SK-N-SH treated with all-trans-retinoic acid at 6 μM for 48 hours (cell line): ENCODE measurements at regions not wholly inside any gene's neighbourhood (a gene's known extent, or its start where the extent isn't known, plus 50 kb on each side); places are given as distances from the start of the nearest gene placed in this dataset.

ENCODE experiments used
- ARNTL ChIP-seq: fragments of 450-650 bp; formaldehyde crosslinking; IDR thresholded peaks from 2 replicates; pipeline ENCODE4 v1.5.0; 2020; ENCODE audit warnings: low read depth, mild to moderate bottlenecking, moderate library complexity, borderline replicate concordance
- BACH2 ChIP-seq: fragments of 250-450 bp; sonication (Bioruptor Pico); IDR thresholded peaks from 2 replicates; pipeline ENCODE4 v1.9.0; 2021; ENCODE audit warnings: mild to moderate bottlenecking, borderline replicate concordance
- CREB5 ChIP-seq: fragments of 250-450 bp; sonication (Bioruptor Pico); IDR thresholded peaks from 2 replicates; pipeline ENCODE4 v1.5.1; 2020; ENCODE audit warnings: low read depth, mild to moderate bottlenecking, moderate library complexity
- GLIS3 ChIP-seq: fragments of 250-450 bp; sonication (Bioruptor Pico); IDR thresholded peaks from 2 replicates; pipeline ENCODE4 v1.5.0; 2020; ENCODE audit warnings: mild to moderate bottlenecking, moderate library complexity
- ISL1 ChIP-seq: fragments of 250-450 bp; sonication (Bioruptor Pico); IDR thresholded peaks from 2 replicates; pipeline ENCODE4 v2.1.2; 2022; ENCODE audit warnings: mild to moderate bottlenecking, moderate library complexity
- OSR1 ChIP-seq: fragments of 250-450 bp; sonication (Bioruptor Pico); IDR thresholded peaks from 2 replicates; pipeline ENCODE4 v1.8.0; 2022; ENCODE audit warnings: moderate library complexity, mild to moderate bottlenecking, inconsistent platforms
- PATZ1 ChIP-seq: fragments of 250-450 bp; sonication (Bioruptor Pico); IDR thresholded peaks from 2 replicates; pipeline ENCODE4 v1.8.0; 2020; ENCODE audit warnings: mild to moderate bottlenecking, moderate library complexity, borderline replicate concordance
- PPARA ChIP-seq: fragments of 250-450 bp; sonication (Bioruptor Pico); IDR thresholded peaks from 2 replicates; pipeline ENCODE4 v1.5.0; 2020; ENCODE audit warnings: mild to moderate bottlenecking, borderline replicate concordance
- RARB ChIP-seq: fragments of 250-450 bp; sonication (Bioruptor Pico); IDR thresholded peaks from 2 replicates; pipeline ENCODE4 v1.8.0; 2021; ENCODE audit warnings: mild to moderate bottlenecking, moderate library complexity
- SNAI2 ChIP-seq: fragments of 250-450 bp; sonication (Bioruptor Pico); IDR thresholded peaks from 2 replicates; pipeline ENCODE4 v1.5.0; 2020; ENCODE audit warnings: mild to moderate bottlenecking, moderate library complexity
- ZC3H10 ChIP-seq: fragments of 250-450 bp; sonication (Bioruptor Pico); IDR thresholded peaks from 2 replicates; pipeline ENCODE4 v1.5.1; 2021; ENCODE audit warnings: mild to moderate bottlenecking, moderate library complexity
- ZFP3 ChIP-seq: fragments of 250-450 bp; sonication (Bioruptor Pico); IDR thresholded peaks from 2 replicates; pipeline ENCODE4 v1.5.0; 2020; ENCODE audit warnings: mild to moderate bottlenecking, moderate library complexity
- ZFP30 ChIP-seq: fragments of 450-650 bp; formaldehyde crosslinking; IDR thresholded peaks from 2 replicates; pipeline ENCODE4 v1.5.0; 2022; ENCODE audit warnings: mild to moderate bottlenecking, moderate library complexity
- ZNF8 ChIP-seq: fragments of 450-650 bp; formaldehyde crosslinking; IDR thresholded peaks from 2 replicates; pipeline ENCODE4 v1.5.0; 2020; ENCODE audit warnings: mild to moderate bottlenecking, moderate library complexity

- TF ChIP-seq ZFP3 (no peak), RARB (CRISPR knock-in tag) (no peak), SNAI2 (CRISPR knock-in tag) (no peak), PATZ1 (CRISPR knock-in tag) (no peak), GLIS3 (CRISPR knock-in tag) (no peak), CREB5 (CRISPR knock-in tag) (no peak), ZNF8 (CRISPR knock-in tag) (no peak), ARNTL (CRISPR knock-in tag) (no peak), ISL1 (CRISPR knock-in tag) (no peak), ZFP30 (CRISPR knock-in tag) (no peak), PPARA (CRISPR knock-in tag) (no peak), OSR1 (CRISPR knock-in tag) (no peak), BACH2 (CRISPR knock-in tag) (no peak), ZC3H10 (CRISPR knock-in tag) (no peak)
These were observed 1409.9 kb upstream of the PCDH7 start for GRCh38 chr4:29310252-29310651.
